Sigmoid colon (tissue), 6 donors: ENCODE measurements at regions not wholly inside any gene's neighbourhood (a gene's known extent, or its start where the extent isn't known, plus 50 kb on each side); places are given as distances from the start of the nearest gene placed in this dataset.

Experiments used
- DNase-seq: peaks from one replicate; pipeline ENCODE4 v3.0.0-alpha.2; 2019
- H3K27ac ChIP-seq, 4 donors: fragments of 200-600 bp; sonication (generic); one replicate each; pipeline ENCODE4 v1.5.1; 2016 to 2019; ENCODE audit warnings: mild to moderate bottlenecking in 1 of 4
- H3K27me3 ChIP-seq, 3 donors: fragments of 200-600 bp; sonication (generic); one replicate each; pipeline ENCODE4 v1.5.1; 2019; ENCODE audit warnings: mild to moderate bottlenecking in 1 of 3
- H3K36me3 ChIP-seq, 4 donors: fragments of 200-600 bp; sonication (generic); one replicate each; pipeline ENCODE4 v1.5.1; 2016 to 2019
- H3K4me1 ChIP-seq, 4 donors: fragments of 200-600 bp; sonication (generic); one replicate each; pipeline ENCODE4 v1.5.1; 2017 to 2019
- H3K4me3 ChIP-seq, 4 donors: fragments of 200-600 bp; sonication (generic); one replicate each; pipeline ENCODE4 v1.5.1; 2017 to 2019; ENCODE audit warnings: mild to moderate bottlenecking in 2 of 4, moderate library complexity in 1 of 4
- H3K9me3 ChIP-seq, 4 donors: fragments of 200-600 bp in 3 of 4; sonication (generic) in 3 of 4; one replicate each; pipeline versions ENCODE4 v1.5.1 to v1.6.1; 2013 to 2019
- EP300 ChIP-seq, 4 donors: sonication (generic); formaldehyde crosslinking; IDR thresholded peaks; one replicate each; pipeline ENCODE4 v1.6.1; 2017; ENCODE audit warnings: antibody characterized with exemption in 4 of 4
- POLR2A ChIP-seq, 2 donors: fragments of 450-650 bp; IDR thresholded peaks; one replicate each; pipeline ENCODE4 v1.6.1; 2016; ENCODE audit warnings: antibody characterized with exemption in 2 of 2, mild to moderate bottlenecking in 2 of 2, moderate library complexity in 2 of 2
- POLR2AphosphoS5 ChIP-seq, 4 donors: sonication (generic); formaldehyde crosslinking; IDR thresholded peaks; one replicate each; pipeline ENCODE4 v1.6.1; 2017; ENCODE audit warnings: antibody characterized with exemption in 4 of 4
- WGBS, 2 donors: extraction: QIAGEN DNeasy Blood & Tissue Kit; methylation state at CpG; one replicate each; pipeline ENCODE4 v1.1.7; 2013; 5-methylcytosine and 5-hydroxymethylcytosine counted together
- intact Hi-C: fragments of 100-400 bp; cut with DNase I; formaldehyde crosslinking; loops from one replicate; pipeline ENCODE4 v1.15.1; 2023
- TF ChIP-seq, protein P1 (sequence below), 4 experiments: fragments of 450-650 bp in 3 of 4; fragments of 200-600 bp in 1 of 4; IDR thresholded peaks; one replicate each; pipeline ENCODE4 v1.5.1; 2016 to 2019; ENCODE audit warnings: antibody characterized with exemption in 4 of 4, mild to moderate bottlenecking in 3 of 4, moderate library complexity in 2 of 4
- donor health status: healthy with polysubstance abuse.
- donor health status: healthy.

- Histone ChIP-seq H3K4me3 (no peak overlapping the region), H3K9me3 (no peaks in the 10 kb centered on the region), H3K4me1 (no peaks in the 10 kb centered on the region), H3K36me3 (no peaks in the 10 kb centered on the region), H3K27me3 (no peaks in the 10 kb centered on the region), H3K27ac (no peak overlapping the region)
- WGBS, 2 donors = 39 to 73% methylated on average over 1 of the region's 1 CpG
- no peak for DNase-seq
- no peak for TF ChIP-seq POLR2AphosphoS5 (IDR thresholded peaks at IDR 0.05)
- no peak for TF ChIP-seq POLR2A (IDR thresholded peaks at IDR 0.05)
- TF ChIP-seq, protein P1, sequence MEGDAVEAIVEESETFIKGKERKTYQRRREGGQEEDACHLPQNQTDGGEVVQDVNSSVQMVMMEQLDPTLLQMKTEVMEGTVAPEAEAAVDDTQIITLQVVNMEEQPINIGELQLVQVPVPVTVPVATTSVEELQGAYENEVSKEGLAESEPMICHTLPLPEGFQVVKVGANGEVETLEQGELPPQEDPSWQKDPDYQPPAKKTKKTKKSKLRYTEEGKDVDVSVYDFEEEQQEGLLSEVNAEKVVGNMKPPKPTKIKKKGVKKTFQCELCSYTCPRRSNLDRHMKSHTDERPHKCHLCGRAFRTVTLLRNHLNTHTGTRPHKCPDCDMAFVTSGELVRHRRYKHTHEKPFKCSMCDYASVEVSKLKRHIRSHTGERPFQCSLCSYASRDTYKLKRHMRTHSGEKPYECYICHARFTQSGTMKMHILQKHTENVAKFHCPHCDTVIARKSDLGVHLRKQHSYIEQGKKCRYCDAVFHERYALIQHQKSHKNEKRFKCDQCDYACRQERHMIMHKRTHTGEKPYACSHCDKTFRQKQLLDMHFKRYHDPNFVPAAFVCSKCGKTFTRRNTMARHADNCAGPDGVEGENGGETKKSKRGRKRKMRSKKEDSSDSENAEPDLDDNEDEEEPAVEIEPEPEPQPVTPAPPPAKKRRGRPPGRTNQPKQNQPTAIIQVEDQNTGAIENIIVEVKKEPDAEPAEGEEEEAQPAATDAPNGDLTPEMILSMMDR (IDR thresholded peaks at IDR 0.05) = no peak
- no peak for TF ChIP-seq EP300 (IDR thresholded peaks at IDR 0.05)
- intact Hi-C loops = no loop called here
These were observed 730.8 kb upstream of the EPHA6 start for GRCh38 chr3:96083610-96084009.

DNA sequence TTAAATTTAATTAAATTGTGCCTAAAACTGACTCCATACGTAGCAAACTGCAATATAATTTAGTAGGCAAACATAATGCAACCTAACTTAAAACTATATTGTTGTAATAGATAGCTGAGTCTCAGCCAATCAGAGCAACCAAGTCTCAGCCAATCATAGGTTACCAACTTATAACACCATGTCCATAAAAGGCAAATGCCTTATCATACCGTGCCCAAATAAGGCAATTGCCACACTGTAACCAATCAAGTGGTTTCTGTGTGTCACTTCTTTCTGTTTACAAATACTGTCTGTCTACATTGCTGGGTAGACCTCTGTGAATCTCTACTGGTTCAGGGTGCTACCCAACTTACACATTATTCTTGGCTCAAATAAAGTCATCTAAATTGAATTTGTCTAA lies 728.4 kb upstream of the EPHA6 start:
- H3K9me3 ChIP-seq = no peaks in the 10 kb centered on the region
- no peaks in the 10 kb centered on the region for H3K27me3 ChIP-seq
- 66 to 81% methylated on average over 2 of the region's 2 CpGs for WGBS, 2 donors
- H3K36me3 ChIP-seq = no peaks in the 10 kb centered on the region
- no peak for DNase-seq
- TF ChIP-seq EP300 (IDR thresholded peaks at IDR 0.05) (no peak), POLR2A (IDR thresholded peaks at IDR 0.05) (no peak), POLR2AphosphoS5 (IDR thresholded peaks at IDR 0.05) (no peak)
- TF ChIP-seq, protein P1 (IDR thresholded peaks at IDR 0.05) = no peak
- no peak overlapping the region for H3K27ac ChIP-seq
- intact Hi-C loops = no loop called here
- H3K4me1 ChIP-seq = no peaks in the 10 kb centered on the region
- no peak overlapping the region for H3K4me3 ChIP-seq

DNA sequence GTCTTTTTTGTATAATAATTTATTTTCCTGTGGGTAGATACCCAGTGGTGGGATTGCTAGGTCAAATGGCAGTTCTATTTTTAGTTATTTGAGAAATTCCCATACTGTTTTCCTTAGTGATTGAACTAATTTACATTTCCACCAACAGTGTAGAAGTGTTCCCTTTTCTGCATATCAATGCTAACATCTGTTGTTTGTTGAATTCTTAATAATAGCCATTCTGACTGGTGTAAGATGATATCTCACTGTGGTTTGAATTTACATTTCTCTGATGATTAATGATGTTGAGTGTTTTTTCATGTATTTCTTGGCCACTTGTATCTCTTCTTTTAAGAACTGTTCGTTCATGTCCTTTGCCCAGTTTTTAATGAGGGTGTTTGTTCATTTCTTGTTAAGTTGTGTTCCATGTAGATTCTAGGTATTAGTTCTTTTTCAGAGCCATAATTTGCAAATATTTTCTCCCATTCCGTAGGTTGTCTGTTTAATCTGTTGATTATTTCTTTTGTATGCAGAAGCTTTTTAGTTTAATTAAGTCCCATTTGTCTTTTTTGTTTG lies 713.3 kb upstream of the EPHA6 start:
- H3K27ac ChIP-seq = no peak overlapping the region
- H3K9me3 ChIP-seq = no peaks in the 10 kb centered on the region
- DNase-seq = no peak
- intact Hi-C loops = no loop called here
- no peaks in the 10 kb centered on the region for H3K36me3 ChIP-seq
- H3K4me1 ChIP-seq = peaks cover 0 to 12% (median 0%) of the 10 kb centered on the region in 4 donors
- no peak overlapping the region for H3K4me3 ChIP-seq
- no peaks in the 10 kb centered on the region for H3K27me3 ChIP-seq
- TF ChIP-seq, protein P1 (IDR thresholded peaks at IDR 0.05) = no peak
- no peak for TF ChIP-seq POLR2A (IDR thresholded peaks at IDR 0.05)
- no peak for TF ChIP-seq POLR2AphosphoS5 (IDR thresholded peaks at IDR 0.05)
- TF ChIP-seq EP300 (IDR thresholded peaks at IDR 0.05) = no peak
- 56 to 78% methylated on average over 2 of the region's 2 CpGs for WGBS, 2 donors

GRCh38 chr3:96106701-96107100 lies 707.7 kb upstream of the EPHA6 start:
- H3K4me3 ChIP-seq = no peak overlapping the region
- TF ChIP-seq POLR2A (IDR thresholded peaks at IDR 0.05) = no peak
- no peak for TF ChIP-seq POLR2AphosphoS5 (IDR thresholded peaks at IDR 0.05)
- TF ChIP-seq, protein P1 (IDR thresholded peaks at IDR 0.05) = no peak
- no peak for TF ChIP-seq EP300 (IDR thresholded peaks at IDR 0.05)
- intact Hi-C loops = no loop called here
- H3K27ac ChIP-seq = no peak overlapping the region
- 84 to 85% methylated on average over 2 of the region's 2 CpGs for WGBS, 2 donors
- H3K4me1 ChIP-seq = peaks cover 0 to 4% (median 0%) of the 10 kb centered on the region in 4 donors
- no peaks in the 10 kb centered on the region for H3K9me3 ChIP-seq
- no peak for DNase-seq
- H3K36me3 ChIP-seq = no peaks in the 10 kb centered on the region
- no peaks in the 10 kb centered on the region for H3K27me3 ChIP-seq
